Activated CD4-positive, alpha-beta T cell treated with anti-CD3 and anti-CD28 coated beads for 36 hours (primary cell): ENCODE measurements at regions not wholly inside any gene's neighbourhood (a gene's known extent, or its start where the extent isn't known, plus 50 kb on each side); places are given as distances from the start of the nearest gene placed in this dataset.
"Not testable (repeated sequence)": the region's sequence is repeated elsewhere in the genome, so short reads cannot be mapped to it uniquely, and the experiment has no call there.

ENCODE experiments used
- ATAC-seq: fragments of 200-7000 bp; cut with Tn5 transposase; one replicate; pipeline ENCODE4 v1.10.0; 2021; ENCODE audit warnings: mild to moderate bottlenecking, moderate library complexity
- CTCF ChIA-PET: fragments of 350-600 bp; sonication (Branson Sonifier 250); formaldehyde crosslinking; loops from one replicate; lab custom pipeline; 2021; ENCODE audit warnings: antibody characterized with exemption; lab: Charles Lee
- POLR2A ChIA-PET: fragments of 350-600 bp; sonication (Branson Sonifier 250); formaldehyde crosslinking; loops from one replicate; lab custom pipeline; 2021; ENCODE audit warnings: antibody characterized with exemption, inconsistent platforms; lab: Charles Lee
- DNase-seq: peaks from one replicate; pipeline ENCODE4 v3.0.0-alpha.2; 2020
- H3K27ac Mint-ChIP-seq: one replicate; pipeline ENCODE4 v1.8.0; 2021; ENCODE audit warnings: mixed read lengths
- H3K27me3 Mint-ChIP-seq: one replicate; pipeline ENCODE4 v1.8.0; 2021; ENCODE audit warnings: mixed read lengths
- H3K36me3 Mint-ChIP-seq: one replicate; pipeline ENCODE4 v1.8.0; 2021; ENCODE audit warnings: low read depth, mixed read lengths
- H3K4me1 Mint-ChIP-seq: one replicate; pipeline ENCODE4 v1.8.0; 2021; ENCODE audit warnings: mixed read lengths
- H3K4me3 Mint-ChIP-seq: one replicate; pipeline ENCODE4 v1.8.0; 2021; ENCODE audit warnings: mild to moderate bottlenecking, moderate library complexity, mixed read lengths
- H3K9me3 Mint-ChIP-seq: one replicate; pipeline ENCODE4 v1.8.0; 2021; ENCODE audit warnings: low read depth, mixed read lengths
- intact Hi-C, 2 experiments: fragments of 100-400 bp; cut with DNase I in 1 of 2; cut with micrococcal nuclease in 1 of 2; formaldehyde crosslinking; loops; one replicate each; pipeline versions ENCODE4 v1.14.2 to v1.15.1; 2022 to 2024; cut with DNase I, micrococcal nuclease

DNA sequence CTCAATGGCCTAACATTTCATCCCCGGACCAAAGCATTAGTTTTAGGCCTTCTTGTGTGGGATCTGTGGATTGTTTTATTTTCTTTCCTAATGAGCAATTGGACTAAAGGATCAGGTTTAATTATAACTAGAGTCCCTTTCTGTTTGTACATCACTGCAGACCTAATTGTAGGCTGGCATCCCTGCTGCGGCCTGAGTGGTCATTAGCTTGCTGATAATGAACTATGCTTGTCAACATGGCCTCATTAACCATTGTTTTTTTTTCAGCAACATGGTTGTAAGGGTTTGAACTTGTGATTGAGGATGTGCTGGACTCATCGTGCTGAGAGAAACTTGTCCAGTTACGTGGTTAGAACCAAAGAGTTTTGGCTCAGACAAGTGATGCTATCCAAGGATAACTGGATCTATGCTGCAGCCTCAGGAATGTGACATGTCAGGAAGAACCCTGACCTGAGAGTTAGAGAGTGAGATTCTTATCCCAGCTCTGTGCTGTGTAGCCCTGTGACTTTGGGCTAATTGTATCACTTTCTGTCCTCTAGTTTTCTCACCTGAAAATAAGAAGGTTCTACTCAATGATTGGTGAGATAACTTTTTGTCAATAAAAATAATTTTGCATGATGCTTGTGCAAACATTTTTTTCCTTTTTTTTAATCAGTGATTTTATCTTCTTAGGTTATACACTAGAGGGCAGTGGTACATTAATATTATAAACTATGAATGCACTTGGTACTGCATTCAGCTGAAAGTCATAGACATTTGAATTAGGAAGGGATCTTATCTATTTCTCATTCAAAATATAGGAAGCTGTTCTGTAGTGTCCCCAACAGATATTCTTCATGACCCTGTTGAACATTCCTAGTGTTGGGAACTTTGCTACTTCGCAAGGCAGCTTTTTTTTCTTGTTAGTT lies 140.9 kb downstream of the RNF144B start:
- H3K27ac Mint-ChIP-seq, result no peak overlapping the region
- H3K9me3 Mint-ChIP-seq, result no peaks in the 10 kb centered on the region
- DNase-seq (no peak), ATAC-seq (no peak)
- no peak overlapping the region for H3K4me3 Mint-ChIP-seq
- H3K27me3 Mint-ChIP-seq, result peaks cover 11% of the 10 kb centered on the region
- CTCF ChIA-PET, result interaction anchor here (1.3 kb wide), 1 partner anchor 39 kb away, joined by 4 read pairs; no protein-coding TSS in a partner anchor
- H3K36me3 Mint-ChIP-seq, result no peaks in the 10 kb centered on the region
- H3K4me1 Mint-ChIP-seq, result no peaks in the 10 kb centered on the region
- intact Hi-C loops, result no loop called here
- POLR2A ChIA-PET, result no interaction called here

DNA sequence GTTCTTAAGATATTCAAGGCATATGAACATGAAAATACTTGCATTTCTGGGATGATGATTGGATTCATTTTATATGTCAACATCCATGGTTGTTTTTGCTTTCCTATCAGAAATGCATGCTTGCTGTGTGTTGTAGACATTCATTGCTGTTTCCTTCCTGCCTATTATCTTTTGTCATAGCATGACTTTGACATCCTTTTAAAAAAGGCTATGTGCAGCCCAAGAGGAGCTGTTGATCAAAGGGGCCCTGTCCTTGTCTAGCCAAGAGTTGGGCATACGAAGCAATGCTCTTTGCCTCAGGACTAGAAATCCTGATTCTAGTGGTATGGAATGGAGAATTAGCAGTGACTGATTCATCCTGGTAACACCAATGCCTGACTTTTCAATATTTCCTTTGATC lies 143.1 kb downstream of the RNF144B start:
- Mint-ChIP-seq H3K36me3 (no peaks in the 10 kb centered on the region), H3K27me3 (peaks cover 21% of the 10 kb centered on the region), H3K27ac (no peak overlapping the region), H3K4me1 (no peaks in the 10 kb centered on the region), H3K9me3 (no peaks in the 10 kb centered on the region), H3K4me3 (no peak overlapping the region)
- intact Hi-C loops, result no loop called here
- DNase-seq, result no peak
- ChIA-PET POLR2A (no interaction called here), CTCF (no interaction called here)
- ATAC-seq, result no peak

GRCh38 chr6:18532139-18532538 lies 145.0 kb downstream of the RNF144B start:
- Mint-ChIP-seq H3K27ac (no peak overlapping the region), H3K27me3 (peaks cover 30% of the 10 kb centered on the region), H3K4me1 (no peaks in the 10 kb centered on the region), H3K36me3 (no peaks in the 10 kb centered on the region), H3K4me3 (no peak overlapping the region), H3K9me3 (no peaks in the 10 kb centered on the region)
- ChIA-PET POLR2A (no interaction called here), CTCF (no interaction called here)
- ATAC-seq (no peak), DNase-seq (no peak)
- intact Hi-C loops, result no loop called here

GRCh38 chr6:18533793-18534192 lies 146.6 kb downstream of the RNF144B start:
- Mint-ChIP-seq H3K36me3 (no peaks in the 10 kb centered on the region), H3K27ac (no peak overlapping the region), H3K4me1 (no peaks in the 10 kb centered on the region), H3K9me3 (no peaks in the 10 kb centered on the region), H3K27me3 (peaks cover 31% of the 10 kb centered on the region), H3K4me3 (no peak overlapping the region)
- ATAC-seq, result no peak
- intact Hi-C loops, result no loop called here
- CTCF ChIA-PET, result interaction anchor here (0.7 kb wide), 1 partner anchor 48 kb away, joined by 3 read pairs; no protein-coding TSS in a partner anchor
- POLR2A ChIA-PET, result no interaction called here
- no peak for DNase-seq

- Mint-ChIP-seq H3K9me3 (no peaks in the 10 kb centered on the region), H3K27ac (no peak overlapping the region), H3K36me3 (no peaks in the 10 kb centered on the region), H3K4me1 (no peaks in the 10 kb centered on the region), H3K4me3 (no peak overlapping the region), H3K27me3 (peaks cover 36% of the 10 kb centered on the region)
- ATAC-seq, result no peak
- DNase-seq, result no peak
- CTCF ChIA-PET, result no interaction called here
- intact Hi-C loops, result no loop called here
- POLR2A ChIA-PET, result no interaction called here
These were observed 149.5 kb downstream of the RNF144B start for GRCh38 chr6:18536591-18537055.

DNA sequence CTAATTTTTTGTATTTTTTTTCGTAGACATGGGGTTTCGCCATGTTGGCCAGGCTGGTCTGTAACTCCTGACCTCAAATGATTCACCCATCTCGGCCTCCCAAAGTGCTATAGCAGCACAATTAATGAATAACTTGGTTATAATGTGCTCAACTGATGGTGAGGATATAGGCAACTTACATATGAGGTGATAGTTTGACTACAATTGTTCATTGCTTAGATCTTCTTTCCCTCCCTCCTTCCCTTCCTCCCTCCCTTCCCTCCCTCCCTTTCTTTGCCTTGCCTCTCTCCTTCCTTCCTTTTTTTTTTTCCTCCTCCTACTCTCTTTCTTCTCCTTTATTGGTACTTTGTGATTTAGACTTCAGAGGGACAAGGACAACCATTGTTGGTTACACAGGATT lies 151.2 kb downstream of the RNF144B start:
- ATAC-seq, result no peak
- DNase-seq, result no peak
- intact Hi-C loops, result no loop called here
- ChIA-PET CTCF (no interaction called here), POLR2A (no interaction called here)
- H3K4me3 Mint-ChIP-seq, result no peak overlapping the region
- H3K36me3 Mint-ChIP-seq, result no peaks in the 10 kb centered on the region
- no peaks in the 10 kb centered on the region for H3K4me1 Mint-ChIP-seq
- H3K9me3 Mint-ChIP-seq, result peaks cover 1% of the 10 kb centered on the region
- peaks cover 34% of the 10 kb centered on the region for H3K27me3 Mint-ChIP-seq
- no peak overlapping the region for H3K27ac Mint-ChIP-seq

DNA sequence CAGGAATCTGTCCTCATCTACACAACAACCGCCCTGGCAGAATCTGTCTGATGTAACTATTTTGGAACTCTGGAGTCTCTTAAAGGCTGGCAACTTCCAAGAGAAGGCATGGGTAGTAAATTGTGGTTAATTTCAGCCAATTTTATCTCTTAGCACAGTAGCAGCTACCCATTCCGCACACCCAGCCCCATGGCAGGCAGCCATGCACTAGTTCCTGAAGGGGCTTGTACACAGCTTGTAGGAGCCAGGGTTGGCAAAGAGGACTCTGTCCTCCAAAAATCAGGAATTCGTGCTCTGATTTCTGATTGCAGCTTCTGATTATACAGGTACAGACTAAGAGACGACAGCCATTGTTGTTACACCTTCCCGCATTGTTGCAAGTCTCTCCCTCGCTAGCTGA lies 155.9 kb downstream of the RNF144B start:
- CTCF ChIA-PET, result interaction anchor here (0.6 kb wide), 1 partner anchor 219 kb away, joined by 4 read pairs; no protein-coding TSS in a partner anchor

DNA sequence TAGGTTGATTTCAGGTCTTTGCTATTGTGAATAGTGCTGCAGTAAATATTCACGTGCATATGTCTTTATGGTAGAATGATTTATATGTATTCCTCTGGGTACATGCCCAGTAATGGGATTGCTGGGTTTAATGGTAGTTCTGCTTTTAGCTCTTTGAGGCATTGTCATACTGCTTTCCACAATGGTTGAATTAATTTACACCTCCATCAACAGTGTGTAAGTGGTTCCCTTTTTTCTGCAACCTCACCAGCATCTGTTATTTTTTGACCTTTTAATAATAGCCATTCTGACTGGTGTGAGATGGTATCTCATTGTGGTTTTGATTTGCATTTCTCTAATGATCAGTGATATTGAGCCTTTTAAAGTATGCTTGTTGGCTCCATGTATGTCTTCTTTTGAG lies 158.0 kb downstream of the RNF144B start:
- peaks cover 10% of the 10 kb centered on the region for H3K27me3 Mint-ChIP-seq
- POLR2A ChIA-PET, H3K27ac Mint-ChIP-seq, DNase-seq, H3K36me3 Mint-ChIP-seq, intact Hi-C loops, H3K4me1 Mint-ChIP-seq, ATAC-seq, H3K4me3 Mint-ChIP-seq: not testable (repeated sequence)
- CTCF ChIA-PET, result interaction anchor here (0.6 kb wide), 2 partner anchors 21 to 479 kb away, joined by 4 read pairs; no protein-coding TSS in a partner anchor
- H3K9me3 Mint-ChIP-seq, result peaks cover 18% of the 10 kb centered on the region

More for the DNA sequence above, 155.9 kb downstream of the RNF144B start:
- POLR2A ChIA-PET, result no interaction called here
- no peak overlapping the region for H3K4me3 Mint-ChIP-seq
- no peak for ATAC-seq
- intact Hi-C loops, result no loop called here
- H3K9me3 Mint-ChIP-seq, result peaks cover 18% of the 10 kb centered on the region
- no peak for DNase-seq
- H3K4me1 Mint-ChIP-seq, result no peaks in the 10 kb centered on the region
- H3K27me3 Mint-ChIP-seq, result peaks cover 19% of the 10 kb centered on the region
- H3K27ac Mint-ChIP-seq, result no peak overlapping the region
- H3K36me3 Mint-ChIP-seq, result no peaks in the 10 kb centered on the region

- Mint-ChIP-seq H3K36me3 (no peaks in the 10 kb centered on the region), H3K4me1 (no peaks in the 10 kb centered on the region), H3K9me3 (peaks cover 18% of the 10 kb centered on the region), H3K27me3 (peaks cover 10% of the 10 kb centered on the region), H3K4me3 (no peak overlapping the region), H3K27ac (no peak overlapping the region)
- CTCF ChIA-PET, result interaction anchor here (0.6 kb wide), 1 partner anchor 479 kb away, joined by 4 read pairs; no protein-coding TSS in a partner anchor
- POLR2A ChIA-PET, result no interaction called here
- no peak for DNase-seq
- intact Hi-C loops, result no loop called here
- no peak for ATAC-seq
These were observed 158.6 kb downstream of the RNF144B start for GRCh38 chr6:18545726-18546125.

- no peak for ATAC-seq
- intact Hi-C loops, result no loop called here
- H3K27ac Mint-ChIP-seq, result no peak overlapping the region
- no peaks in the 10 kb centered on the region for H3K4me1 Mint-ChIP-seq
- no peak for DNase-seq
- no peak overlapping the region for H3K4me3 Mint-ChIP-seq
- H3K36me3 Mint-ChIP-seq, result no peaks in the 10 kb centered on the region
- peaks cover 10% of the 10 kb centered on the region for H3K9me3 Mint-ChIP-seq
- peaks cover 9% of the 10 kb centered on the region for H3K27me3 Mint-ChIP-seq
- POLR2A ChIA-PET, result no interaction called here
- CTCF ChIA-PET, result no interaction called here
These were observed 163.0 kb downstream of the RNF144B start for GRCh38 chr6:18550119-18550518.

GRCh38 chr6:18551228-18551627 lies 164.1 kb downstream of the RNF144B start:
- Mint-ChIP-seq H3K4me3 (no peak overlapping the region), H3K36me3 (no peaks in the 10 kb centered on the region), H3K27me3 (peaks cover 10% of the 10 kb centered on the region), H3K4me1 (no peaks in the 10 kb centered on the region), H3K27ac (no peak overlapping the region), H3K9me3 (peaks cover 5% of the 10 kb centered on the region)
- ChIA-PET CTCF (no interaction called here), POLR2A (no interaction called here)
- DNase-seq (no peak), ATAC-seq (no peak)
- intact Hi-C loops, result no loop called here

GRCh38 chr6:18555750-18556149 lies 168.6 kb downstream of the RNF144B start:
- POLR2A ChIA-PET, result no interaction called here
- Mint-ChIP-seq H3K36me3 (no peaks in the 10 kb centered on the region), H3K4me1 (no peaks in the 10 kb centered on the region), H3K4me3 (no peak overlapping the region), H3K27ac (no peak overlapping the region), H3K9me3 (no peaks in the 10 kb centered on the region), H3K27me3 (peaks cover 11% of the 10 kb centered on the region)
- ATAC-seq, result no peak
- CTCF ChIA-PET, result no interaction called here
- intact Hi-C loops, result no loop called here
- no peak for DNase-seq
